A549 (cell line): ENCODE measurements at regions not wholly inside any gene's neighbourhood (a gene's known extent, or its start where the extent isn't known, plus 50 kb on each side); places are given as distances from the start of the nearest gene placed in this dataset.

Experiments
- HOXA7 ChIP-seq: fragments of 250-450 bp; sonication (Bioruptor Pico); IDR thresholded peaks from 2 replicates; pipeline ENCODE4 v1.5.0; 2020; ENCODE audit warnings: mild to moderate bottlenecking, moderate library complexity
- RFX5 ChIP-seq: fragments of 450-650 bp; IDR thresholded peaks from 2 replicates; pipeline ENCODE4 v1.7.1; 2014; ENCODE audit warnings: antibody characterized with exemption, mild to moderate bottlenecking, moderate library complexity
- TF ChIP-seq, protein P1 (sequence below): IDR thresholded peaks from 2 replicates; pipeline ENCODE4 v1.6.1; 2012
- TF ChIP-seq, protein P2 (sequence below): fragments of >200 bp; sonication (Bioruptor Twin); formaldehyde crosslinking; IDR thresholded peaks from 3 replicates; pipeline ENCODE4 v1.5.1; 2016
- TF ChIP-seq, protein P3 (sequence below): fragments of 250-450 bp; sonication (Bioruptor Pico); IDR thresholded peaks from 2 replicates; pipeline ENCODE4 v1.5.0; 2021; ENCODE audit warnings: mild to moderate bottlenecking, moderate library complexity, borderline replicate concordance

DNA sequence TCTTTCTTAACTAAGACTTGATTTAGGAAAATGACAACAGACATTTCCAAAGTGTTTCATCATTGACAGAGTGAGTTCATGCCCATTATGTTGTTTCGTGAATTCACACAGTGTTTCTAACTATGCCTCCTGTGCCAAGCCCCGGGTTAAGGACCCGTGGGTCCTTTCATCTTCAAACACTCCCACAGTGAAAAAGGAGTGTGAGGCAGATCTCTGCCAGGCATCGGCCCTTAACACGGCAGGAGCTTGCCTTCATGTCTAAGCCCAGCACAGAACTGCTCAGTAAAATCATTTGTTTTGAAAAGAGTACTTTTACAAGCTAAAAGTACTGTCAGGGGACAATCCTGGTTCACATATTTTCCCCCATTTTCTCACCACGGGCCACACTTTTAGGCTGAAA, 80.0 kb upstream of the FOXB1 start:
- TF ChIP-seq, protein P1, sequence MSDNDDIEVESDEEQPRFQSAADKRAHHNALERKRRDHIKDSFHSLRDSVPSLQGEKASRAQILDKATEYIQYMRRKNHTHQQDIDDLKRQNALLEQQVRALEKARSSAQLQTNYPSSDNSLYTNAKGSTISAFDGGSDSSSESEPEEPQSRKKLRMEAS: no peak
- TF ChIP-seq, protein P2, sequence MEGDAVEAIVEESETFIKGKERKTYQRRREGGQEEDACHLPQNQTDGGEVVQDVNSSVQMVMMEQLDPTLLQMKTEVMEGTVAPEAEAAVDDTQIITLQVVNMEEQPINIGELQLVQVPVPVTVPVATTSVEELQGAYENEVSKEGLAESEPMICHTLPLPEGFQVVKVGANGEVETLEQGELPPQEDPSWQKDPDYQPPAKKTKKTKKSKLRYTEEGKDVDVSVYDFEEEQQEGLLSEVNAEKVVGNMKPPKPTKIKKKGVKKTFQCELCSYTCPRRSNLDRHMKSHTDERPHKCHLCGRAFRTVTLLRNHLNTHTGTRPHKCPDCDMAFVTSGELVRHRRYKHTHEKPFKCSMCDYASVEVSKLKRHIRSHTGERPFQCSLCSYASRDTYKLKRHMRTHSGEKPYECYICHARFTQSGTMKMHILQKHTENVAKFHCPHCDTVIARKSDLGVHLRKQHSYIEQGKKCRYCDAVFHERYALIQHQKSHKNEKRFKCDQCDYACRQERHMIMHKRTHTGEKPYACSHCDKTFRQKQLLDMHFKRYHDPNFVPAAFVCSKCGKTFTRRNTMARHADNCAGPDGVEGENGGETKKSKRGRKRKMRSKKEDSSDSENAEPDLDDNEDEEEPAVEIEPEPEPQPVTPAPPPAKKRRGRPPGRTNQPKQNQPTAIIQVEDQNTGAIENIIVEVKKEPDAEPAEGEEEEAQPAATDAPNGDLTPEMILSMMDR: no peak
- TF ChIP-seq HOXA7 (CRISPR knock-in tag) (no peak), RFX5 (no peak)
- TF ChIP-seq, protein P3, sequence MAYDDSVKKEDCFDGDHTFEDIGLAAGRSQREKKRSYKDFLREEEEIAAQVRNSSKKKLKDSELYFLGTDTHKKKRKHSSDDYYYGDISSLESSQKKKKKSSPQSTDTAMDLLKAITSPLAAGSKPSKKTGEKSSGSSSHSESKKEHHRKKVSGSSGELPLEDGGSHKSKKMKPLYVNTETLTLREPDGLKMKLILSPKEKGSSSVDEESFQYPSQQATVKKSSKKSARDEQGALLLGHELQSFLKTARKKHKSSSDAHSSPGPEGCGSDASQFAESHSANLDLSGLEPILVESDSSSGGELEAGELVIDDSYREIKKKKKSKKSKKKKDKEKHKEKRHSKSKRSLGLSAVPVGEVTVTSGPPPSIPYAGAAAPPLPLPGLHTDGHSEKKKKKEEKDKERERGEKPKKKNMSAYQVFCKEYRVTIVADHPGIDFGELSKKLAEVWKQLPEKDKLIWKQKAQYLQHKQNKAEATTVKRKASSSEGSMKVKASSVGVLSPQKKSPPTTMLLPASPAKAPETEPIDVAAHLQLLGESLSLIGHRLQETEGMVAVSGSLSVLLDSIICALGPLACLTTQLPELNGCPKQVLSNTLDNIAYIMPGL (CRISPR knock-in tag): no peak
